ENCODE measurements at regions not wholly inside any gene's neighbourhood (a gene's known extent, or its start where the extent isn't known, plus 50 kb on each side); places are given as distances from the start of the nearest gene placed in this dataset.

DNA sequence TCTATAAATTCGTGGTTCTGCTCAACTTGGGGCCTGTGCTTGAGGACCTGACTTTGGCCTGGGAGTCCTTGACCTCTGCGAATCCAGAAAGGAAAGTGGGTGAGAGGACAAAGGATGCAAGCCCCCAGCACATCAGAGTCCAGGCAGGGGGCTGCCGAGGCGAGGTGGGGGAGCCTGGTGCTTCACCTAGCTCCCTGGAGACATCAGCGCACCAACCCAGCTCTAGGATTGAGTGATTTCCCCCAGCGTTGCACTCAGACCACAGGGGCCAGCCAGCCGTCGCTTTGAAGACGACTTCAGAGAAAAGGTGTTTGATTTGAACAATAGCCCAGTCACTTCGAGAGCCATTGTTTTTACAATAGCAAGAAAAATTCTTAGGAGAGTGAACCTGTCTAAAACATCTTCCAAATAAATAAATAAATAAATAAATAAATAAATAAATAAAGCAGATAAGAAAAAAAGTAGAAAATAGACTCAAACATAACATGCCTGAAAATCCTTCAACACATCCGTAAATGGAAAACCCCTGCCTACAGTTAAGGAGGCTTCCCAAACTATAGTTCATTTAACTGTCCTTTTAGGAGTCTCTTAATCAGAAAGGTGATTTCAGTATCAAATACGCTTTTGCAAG is 180.9 kb downstream of the RBFOX3 start:
- Histone ChIP-seq H3K27me3 (ENCODE audit: control insufficient read depth in 3 of 3, insufficient read depth in 3 of 3, low read length in 3 of 3) (peaks cover 45 to 56% (median 51%) of the 10 kb centered on the region in 3 donors), H3K9me3 (ENCODE audit: control insufficient read depth in 3 of 3, low read length in 3 of 3) (peaks cover 0 to 2% (median 0%) of the 10 kb centered on the region in 3 donors), H3K9ac (ENCODE audit: low read depth in 1 of 3, low read length in 3 of 3) (no peak overlapping the region), H3K36me3 (ENCODE audit: control insufficient read depth in 3 of 3, insufficient read depth in 3 of 3, low read length in 3 of 3) (no peaks in the 10 kb centered on the region), H3K27ac (ENCODE audit: low read depth, low read length) (no peak overlapping the region), H3K4me3 (ENCODE audit: low read length in 3 of 3) (no peak overlapping the region), H3K4me1 (ENCODE audit: control insufficient read depth in 3 of 3, insufficient read depth in 3 of 3, low read length in 3 of 3) (no peaks in the 10 kb centered on the region)

DNA sequence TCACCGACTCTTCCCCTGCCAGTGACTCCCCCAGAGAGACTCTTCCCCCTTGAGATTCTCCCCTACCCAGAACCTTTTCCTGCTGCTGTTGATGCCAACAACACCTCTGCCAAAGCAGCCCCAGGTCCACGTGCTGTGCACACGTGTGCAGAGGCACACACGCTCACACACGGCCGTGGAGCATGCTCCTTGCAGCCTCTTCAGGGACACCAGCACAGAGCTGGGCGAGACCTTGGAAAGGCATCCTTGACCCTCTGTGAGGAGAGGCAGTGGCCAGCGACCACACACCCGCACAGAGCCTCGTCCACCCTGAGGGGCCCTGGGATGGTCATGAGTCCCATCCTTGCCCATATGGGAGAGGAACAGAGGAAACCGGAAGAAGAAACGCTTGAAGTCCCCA is 181.9 kb downstream of the RBFOX3 start:
- H3K27me3 ChIP-seq (ENCODE audit: control insufficient read depth in 3 of 3, insufficient read depth in 3 of 3, low read length in 3 of 3), result peaks cover 51 to 55% (median 54%) of the 10 kb centered on the region in 3 donors
- H3K4me3 ChIP-seq (ENCODE audit: low read length in 3 of 3), result no peak overlapping the region
- H3K4me1 ChIP-seq (ENCODE audit: control insufficient read depth in 3 of 3, insufficient read depth in 3 of 3, low read length in 3 of 3), result no peaks in the 10 kb centered on the region
- no peaks in the 10 kb centered on the region for H3K36me3 ChIP-seq (ENCODE audit: control insufficient read depth in 3 of 3, insufficient read depth in 3 of 3, low read length in 3 of 3)
- peaks cover 0 to 2% (median 0%) of the 10 kb centered on the region in 3 donors for H3K9me3 ChIP-seq (ENCODE audit: control insufficient read depth in 3 of 3, low read length in 3 of 3)
- H3K9ac ChIP-seq (ENCODE audit: low read depth in 1 of 3, low read length in 3 of 3), result no peak overlapping the region
- no peak overlapping the region for H3K27ac ChIP-seq (ENCODE audit: low read depth, low read length)

DNA sequence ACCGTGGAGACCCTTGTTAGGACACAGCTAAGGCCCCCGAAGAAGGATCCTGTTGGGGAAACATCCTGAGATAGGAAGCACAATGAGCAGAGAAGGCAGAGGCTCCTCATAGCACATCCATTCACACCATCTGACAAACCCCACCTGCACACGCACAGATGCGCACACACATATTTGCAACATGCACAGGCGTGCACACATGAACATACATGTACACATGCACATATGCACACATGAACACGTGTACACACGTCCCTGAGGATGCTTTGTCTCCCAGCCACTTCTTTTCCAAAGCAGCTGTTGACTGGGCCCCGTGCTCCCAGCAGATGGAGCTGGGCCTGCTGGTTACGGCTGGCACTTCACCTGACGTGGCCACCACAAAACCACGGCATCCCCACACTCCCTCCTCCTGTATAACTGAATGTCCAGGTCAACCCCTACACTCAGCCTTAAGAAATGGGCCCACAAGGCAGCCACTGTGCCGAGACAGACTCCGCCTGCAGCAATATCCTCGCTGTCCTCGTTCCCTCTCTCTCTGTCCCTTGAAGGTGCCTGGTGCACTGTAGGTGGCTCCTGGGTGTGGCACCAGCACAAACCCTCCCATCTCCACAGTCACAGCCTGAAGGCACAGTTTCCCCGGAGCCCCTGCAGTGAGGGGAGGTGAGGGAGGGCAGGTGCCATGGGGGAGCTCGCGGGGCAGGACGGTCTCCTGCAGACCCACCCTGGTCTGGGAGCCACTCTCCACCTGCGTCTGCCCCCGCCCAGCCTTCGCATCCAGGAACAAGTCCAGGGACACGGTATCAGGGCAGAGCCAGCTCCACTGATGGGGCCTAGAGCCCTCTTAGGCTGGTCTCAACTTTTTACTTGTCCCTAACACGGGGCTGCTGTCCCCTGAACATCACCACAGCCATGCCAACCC is 183.0 kb downstream of the RBFOX3 start:
- Histone ChIP-seq H3K9ac (ENCODE audit: low read depth in 1 of 3, low read length in 3 of 3) (no peak overlapping the region), H3K4me3 (ENCODE audit: low read length in 3 of 3) (no peak overlapping the region), H3K27me3 (ENCODE audit: control insufficient read depth in 3 of 3, insufficient read depth in 3 of 3, low read length in 3 of 3) (peaks cover 48 to 59% (median 54%) of the 10 kb centered on the region in 3 donors), H3K27ac (ENCODE audit: low read depth, low read length) (no peak overlapping the region), H3K9me3 (ENCODE audit: control insufficient read depth in 3 of 3, low read length in 3 of 3) (no peaks in the 10 kb centered on the region), H3K4me1 (ENCODE audit: control insufficient read depth in 3 of 3, insufficient read depth in 3 of 3, low read length in 3 of 3) (no peaks in the 10 kb centered on the region), H3K36me3 (ENCODE audit: control insufficient read depth in 3 of 3, insufficient read depth in 3 of 3, low read length in 3 of 3) (no peaks in the 10 kb centered on the region)

DNA sequence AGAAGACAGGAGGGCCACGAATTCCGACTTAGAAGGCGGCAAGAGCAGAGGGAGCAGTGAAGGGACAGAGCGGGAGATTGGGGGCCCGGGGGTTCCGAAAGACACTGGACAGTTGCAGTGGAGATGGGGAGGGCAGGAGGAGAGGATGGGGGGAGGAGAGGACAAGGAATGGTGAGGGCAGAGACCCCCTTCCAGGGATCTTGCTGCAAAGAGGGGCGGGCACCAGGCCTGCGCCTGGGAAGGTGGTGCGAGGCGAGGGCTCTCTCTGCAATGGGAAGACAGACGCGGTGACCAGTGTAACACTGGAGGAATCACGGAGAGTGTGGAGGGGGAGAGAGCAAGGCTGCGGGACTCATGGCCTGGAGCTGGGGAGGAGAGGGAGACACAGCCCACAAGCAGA is 185.2 kb downstream of the RBFOX3 start:
- H3K4me1 ChIP-seq (ENCODE audit: control insufficient read depth in 3 of 3, insufficient read depth in 3 of 3, low read length in 3 of 3), result no peaks in the 10 kb centered on the region
- H3K9me3 ChIP-seq (ENCODE audit: control insufficient read depth in 3 of 3, low read length in 3 of 3), result no peaks in the 10 kb centered on the region
- no peak overlapping the region for H3K27ac ChIP-seq (ENCODE audit: low read depth, low read length)
- no peak overlapping the region for H3K4me3 ChIP-seq (ENCODE audit: low read length in 3 of 3)
- H3K27me3 ChIP-seq (ENCODE audit: control insufficient read depth in 3 of 3, insufficient read depth in 3 of 3, low read length in 3 of 3), result peaks cover 57 to 68% (median 68%) of the 10 kb centered on the region in 3 donors
- no peak overlapping the region for H3K9ac ChIP-seq (ENCODE audit: low read depth in 1 of 3, low read length in 3 of 3)
- no peaks in the 10 kb centered on the region for H3K36me3 ChIP-seq (ENCODE audit: control insufficient read depth in 3 of 3, insufficient read depth in 3 of 3, low read length in 3 of 3)

DNA sequence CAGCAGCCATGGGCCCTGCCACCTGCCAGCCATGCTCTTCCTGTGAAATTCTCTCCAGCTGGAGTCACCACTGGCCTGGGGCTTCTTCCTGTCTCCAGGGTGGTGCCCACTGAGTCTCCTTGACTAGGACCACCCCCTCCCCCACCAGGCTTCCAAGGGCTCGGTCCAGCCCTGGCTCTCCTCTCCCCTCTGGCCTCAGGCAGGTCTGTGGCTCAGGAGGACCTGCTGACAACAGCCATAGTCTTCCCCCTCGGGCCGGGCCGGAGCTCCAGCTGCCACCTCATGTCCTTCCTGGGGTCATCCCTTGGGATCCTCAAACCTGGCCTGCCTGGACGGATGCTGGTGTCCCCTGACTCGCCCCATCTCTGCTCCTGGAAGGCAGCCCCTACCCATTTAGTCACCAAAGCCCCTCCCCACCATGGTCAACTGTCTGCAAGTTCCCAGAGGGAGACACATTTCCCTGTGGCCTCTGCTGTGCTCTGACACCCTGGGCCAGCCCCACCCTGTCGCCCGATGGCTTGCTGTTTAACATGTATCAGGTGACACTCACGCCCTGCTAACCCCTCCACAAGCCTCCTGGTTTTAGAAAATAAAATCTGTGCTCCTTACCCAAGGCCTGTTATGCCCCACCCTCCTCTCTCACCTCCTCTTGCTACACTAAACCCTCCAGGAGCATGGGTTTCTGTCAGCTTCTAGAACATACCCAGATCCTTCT is 186.2 kb downstream of the RBFOX3 start:
- Histone ChIP-seq H3K4me1 (ENCODE audit: control insufficient read depth in 3 of 3, insufficient read depth in 3 of 3, low read length in 3 of 3) (no peaks in the 10 kb centered on the region), H3K4me3 (ENCODE audit: low read length in 3 of 3) (no peak overlapping the region), H3K27ac (ENCODE audit: low read depth, low read length) (no peak overlapping the region), H3K36me3 (ENCODE audit: control insufficient read depth in 3 of 3, insufficient read depth in 3 of 3, low read length in 3 of 3) (no peaks in the 10 kb centered on the region), H3K9me3 (ENCODE audit: control insufficient read depth in 3 of 3, low read length in 3 of 3) (no peaks in the 10 kb centered on the region), H3K27me3 (ENCODE audit: control insufficient read depth in 3 of 3, insufficient read depth in 3 of 3, low read length in 3 of 3) (peaks cover 63 to 74% (median 73%) of the 10 kb centered on the region in 3 donors), H3K9ac (ENCODE audit: low read depth in 1 of 3, low read length in 3 of 3) (no peak overlapping the region)

DNA sequence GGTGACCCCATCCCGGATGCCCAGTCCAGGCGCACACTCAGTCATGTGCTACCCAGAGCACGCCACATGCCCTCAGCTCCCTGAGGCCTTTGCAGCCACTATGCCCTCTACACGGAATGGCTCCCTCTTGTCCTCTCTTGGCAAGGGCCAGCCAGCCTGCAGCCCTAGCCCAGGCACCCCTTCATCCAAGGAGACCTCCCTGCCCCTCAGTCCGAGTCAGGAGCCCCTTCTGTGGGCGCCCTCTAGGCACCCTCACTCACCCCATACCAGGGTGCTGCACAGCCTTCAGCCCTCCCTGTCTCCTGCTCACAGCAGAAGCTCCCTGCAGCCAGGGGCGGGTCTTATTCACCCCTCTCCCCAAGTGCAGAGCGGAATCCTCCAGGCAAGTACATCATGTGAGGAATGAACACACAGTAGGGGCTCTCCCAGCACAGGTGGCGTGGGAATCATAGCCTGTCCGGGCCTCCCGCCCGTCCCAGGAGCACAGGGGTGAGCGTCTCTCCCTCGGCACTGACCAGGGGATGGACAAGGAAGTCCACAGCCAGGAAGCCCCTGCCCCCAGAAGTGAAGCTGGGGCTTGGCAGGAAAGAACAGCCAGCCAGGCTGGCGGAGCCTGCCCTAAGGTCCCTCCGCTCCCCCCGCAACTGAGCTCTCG is 186.9 kb downstream of the RBFOX3 start:
- Histone ChIP-seq H3K4me3 (ENCODE audit: low read length in 3 of 3) (no peak overlapping the region), H3K9ac (ENCODE audit: low read depth in 1 of 3, low read length in 3 of 3) (no peak overlapping the region), H3K4me1 (ENCODE audit: control insufficient read depth in 3 of 3, insufficient read depth in 3 of 3, low read length in 3 of 3) (no peaks in the 10 kb centered on the region), H3K27me3 (ENCODE audit: control insufficient read depth in 3 of 3, insufficient read depth in 3 of 3, low read length in 3 of 3) (peaks cover 66 to 75% (median 74%) of the 10 kb centered on the region in 3 donors), H3K9me3 (ENCODE audit: control insufficient read depth in 3 of 3, low read length in 3 of 3) (no peaks in the 10 kb centered on the region), H3K27ac (ENCODE audit: low read depth, low read length) (no peak overlapping the region), H3K36me3 (ENCODE audit: control insufficient read depth in 3 of 3, insufficient read depth in 3 of 3, low read length in 3 of 3) (no peaks in the 10 kb centered on the region)

DNA sequence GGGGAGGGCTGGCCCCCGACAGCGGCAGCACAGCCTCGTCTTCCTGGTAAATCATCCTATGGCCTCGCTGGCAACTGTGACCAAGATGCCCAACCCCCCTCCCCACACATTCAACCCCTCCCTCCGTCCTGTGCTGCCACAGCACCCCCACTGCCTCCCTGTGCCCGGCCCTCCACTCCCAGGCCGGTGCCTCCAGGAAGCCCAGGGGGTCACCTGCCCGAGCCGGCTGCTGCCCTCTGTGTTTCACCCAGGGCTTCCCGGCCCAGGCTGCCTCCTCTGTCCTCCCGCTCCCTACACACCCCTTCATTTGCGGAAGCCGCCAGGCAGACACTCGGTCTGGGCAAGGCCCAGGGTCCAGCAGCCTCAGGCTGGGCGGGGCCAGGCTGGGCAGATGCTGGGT is 188.6 kb downstream of the RBFOX3 start:
- H3K4me1 ChIP-seq (ENCODE audit: control insufficient read depth in 3 of 3, insufficient read depth in 3 of 3, low read length in 3 of 3), result no peaks in the 10 kb centered on the region
- no peaks in the 10 kb centered on the region for H3K9me3 ChIP-seq (ENCODE audit: control insufficient read depth in 3 of 3, low read length in 3 of 3)
- no peak overlapping the region for H3K4me3 ChIP-seq (ENCODE audit: low read length in 3 of 3)
- no peak overlapping the region for H3K9ac ChIP-seq (ENCODE audit: low read depth in 1 of 3, low read length in 3 of 3)
- peaks cover 68 to 81% (median 69%) of the 10 kb centered on the region in 3 donors for H3K27me3 ChIP-seq (ENCODE audit: control insufficient read depth in 3 of 3, insufficient read depth in 3 of 3, low read length in 3 of 3)
- no peak overlapping the region for H3K27ac ChIP-seq (ENCODE audit: low read depth, low read length)
- H3K36me3 ChIP-seq (ENCODE audit: control insufficient read depth in 3 of 3, insufficient read depth in 3 of 3, low read length in 3 of 3), result no peaks in the 10 kb centered on the region

DNA sequence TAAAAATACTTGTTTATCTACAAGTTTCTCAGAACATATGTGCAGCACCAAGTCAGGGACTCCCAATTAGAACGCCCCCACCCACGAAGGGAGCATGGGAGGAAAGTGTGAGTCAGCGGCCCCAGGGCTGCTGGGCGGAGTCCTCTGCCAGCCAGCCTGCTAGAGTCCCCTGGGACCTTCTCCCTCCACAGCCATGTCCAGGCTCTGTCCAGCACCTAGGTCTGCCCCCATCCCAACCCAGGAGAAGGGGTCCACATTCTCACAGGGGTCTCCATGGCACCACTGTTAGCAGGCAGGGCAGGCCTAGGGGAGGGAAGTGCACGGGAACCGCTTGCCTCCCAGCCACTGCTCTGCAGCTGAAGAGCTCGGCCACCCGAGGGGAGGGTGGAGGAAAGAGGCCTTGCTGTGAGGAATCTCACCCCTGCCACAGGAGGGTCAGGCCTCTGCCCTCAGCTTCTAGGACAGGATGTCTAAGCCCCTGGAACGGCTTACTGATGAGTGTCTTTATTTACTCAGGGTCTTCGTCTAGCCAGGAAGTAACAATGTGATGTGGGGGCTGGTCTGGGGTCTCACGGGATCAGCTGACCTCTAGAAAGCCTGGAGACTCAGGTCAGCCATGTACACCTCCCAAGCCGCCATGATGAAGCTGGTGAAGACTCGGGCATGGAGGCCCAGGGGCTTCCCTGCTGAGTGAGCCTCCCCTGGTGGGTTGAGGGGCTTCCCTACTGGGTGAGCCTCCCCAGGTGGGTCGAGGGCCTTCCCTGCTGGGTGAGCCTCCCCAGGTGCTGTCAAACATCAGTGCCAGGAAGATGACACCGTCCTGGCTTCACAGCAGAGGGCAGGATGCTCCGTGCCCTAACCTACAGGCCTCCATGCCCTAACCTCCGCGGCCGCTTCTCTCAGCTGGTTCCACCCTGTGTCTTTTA is 190.3 kb downstream of the RBFOX3 start:
- H3K9ac ChIP-seq (ENCODE audit: low read depth in 1 of 3, low read length in 3 of 3), result no peak overlapping the region

DNA sequence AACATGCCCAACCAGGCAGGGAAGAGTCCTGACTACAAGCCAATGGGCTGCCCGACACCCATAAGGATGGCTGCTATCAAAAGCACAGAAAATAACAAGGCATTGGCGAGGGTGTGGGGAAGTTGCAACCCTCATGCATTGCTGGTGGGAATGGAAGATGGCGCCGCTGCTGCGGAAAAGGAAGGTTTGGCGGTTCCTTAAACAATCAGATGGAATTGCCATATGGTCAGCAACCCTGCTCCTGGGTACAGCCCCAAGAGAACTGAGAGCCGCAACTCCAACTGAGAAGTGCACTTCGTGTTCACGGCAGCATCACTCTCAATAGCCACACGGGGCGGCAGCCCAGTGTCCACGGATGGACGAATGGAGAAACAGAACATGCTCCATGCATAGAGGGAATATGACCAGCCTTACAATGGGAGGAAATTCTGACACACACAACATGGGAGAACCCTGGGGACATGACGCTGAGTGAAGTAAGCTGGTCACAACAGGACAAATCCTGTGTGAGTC is 193.3 kb downstream of the RBFOX3 start:
- H3K27me3 ChIP-seq (ENCODE audit: control insufficient read depth in 3 of 3, insufficient read depth in 3 of 3, low read length in 3 of 3), result peaks cover 77 to 91% (median 80%) of the 10 kb centered on the region in 3 donors
- no peak overlapping the region for H3K4me3 ChIP-seq (ENCODE audit: low read length in 3 of 3)

More for the DNA sequence above, 190.3 kb downstream of the RBFOX3 start:
- no peak overlapping the region for H3K27ac ChIP-seq (ENCODE audit: low read depth, low read length)
- H3K9me3 ChIP-seq (ENCODE audit: control insufficient read depth in 3 of 3, low read length in 3 of 3), result no peaks in the 10 kb centered on the region
- no peaks in the 10 kb centered on the region for H3K4me1 ChIP-seq (ENCODE audit: control insufficient read depth in 3 of 3, insufficient read depth in 3 of 3, low read length in 3 of 3)
- no peak overlapping the region for H3K4me3 ChIP-seq (ENCODE audit: low read length in 3 of 3)
- no peaks in the 10 kb centered on the region for H3K36me3 ChIP-seq (ENCODE audit: control insufficient read depth in 3 of 3, insufficient read depth in 3 of 3, low read length in 3 of 3)
- peaks cover 71 to 87% (median 75%) of the 10 kb centered on the region in 3 donors for H3K27me3 ChIP-seq (ENCODE audit: control insufficient read depth in 3 of 3, insufficient read depth in 3 of 3, low read length in 3 of 3)

More for the DNA sequence above, 193.3 kb downstream of the RBFOX3 start:
- H3K9ac ChIP-seq (ENCODE audit: low read depth in 1 of 3, low read length in 3 of 3), result no peak overlapping the region
- no peak overlapping the region for H3K27ac ChIP-seq (ENCODE audit: low read depth, low read length)
- H3K36me3 ChIP-seq (ENCODE audit: control insufficient read depth in 3 of 3, insufficient read depth in 3 of 3, low read length in 3 of 3), result no peaks in the 10 kb centered on the region
- no peaks in the 10 kb centered on the region for H3K9me3 ChIP-seq (ENCODE audit: control insufficient read depth in 3 of 3, low read length in 3 of 3)
- H3K4me1 ChIP-seq (ENCODE audit: control insufficient read depth in 3 of 3, insufficient read depth in 3 of 3, low read length in 3 of 3), result no peaks in the 10 kb centered on the region

Measured in skeletal muscle tissue (tissue), 3 donors.